Sciatic nerve (tissue), 2 donors: ENCODE measurements at regions not wholly inside any gene's neighbourhood (a gene's known extent, or its start where the extent isn't known, plus 50 kb on each side); places are given as distances from the start of the nearest gene placed in this dataset.
"Not testable (repeated sequence)": the region's sequence is repeated elsewhere in the genome, so short reads cannot be mapped to it uniquely, and the experiment has no call there.

Experiments used
- ATAC-seq: fragments of 200-7000 bp; cut with Tn5 transposase; one replicate; pipeline ENCODE4 v1.9.1; 2020; ENCODE audit warnings: mild to moderate bottlenecking, moderate library complexity
- DNase-seq: peaks from one replicate; pipeline ENCODE4 v3.0.0-alpha.2; 2020; ENCODE audit warnings: low spot score
- intact Hi-C: fragments of 100-400 bp; cut with DNase I; formaldehyde crosslinking; loops from one replicate; pipeline ENCODE4 v1.14.2; 2022
- donor health status: DM: no; HTN: no; CAD: no.
- donor health status: DM: no; HTN: no; CAD: no.

DNA sequence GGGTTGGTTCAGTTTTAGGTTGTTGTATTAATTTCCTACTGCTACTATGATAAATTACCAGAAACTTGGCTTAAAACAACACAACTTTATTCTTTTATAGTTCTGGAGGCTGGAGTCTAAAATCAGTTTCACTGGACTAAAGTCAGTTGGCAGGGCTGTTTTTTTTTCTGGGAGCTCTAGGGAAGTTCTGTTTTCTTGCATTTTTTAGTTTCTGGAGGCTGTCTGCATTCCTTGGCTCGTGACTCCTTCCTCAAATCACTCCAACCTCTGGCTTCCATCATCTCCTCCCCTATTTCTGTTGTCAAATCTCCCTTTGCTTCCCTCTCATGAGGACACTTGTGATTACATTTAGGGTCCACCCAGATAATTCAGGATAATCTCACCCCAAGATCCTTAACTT, 51.3 kb upstream of the SUB1 start:
- no peak for ATAC-seq
- no peak for DNase-seq
- intact Hi-C loops = no loop called here

DNA sequence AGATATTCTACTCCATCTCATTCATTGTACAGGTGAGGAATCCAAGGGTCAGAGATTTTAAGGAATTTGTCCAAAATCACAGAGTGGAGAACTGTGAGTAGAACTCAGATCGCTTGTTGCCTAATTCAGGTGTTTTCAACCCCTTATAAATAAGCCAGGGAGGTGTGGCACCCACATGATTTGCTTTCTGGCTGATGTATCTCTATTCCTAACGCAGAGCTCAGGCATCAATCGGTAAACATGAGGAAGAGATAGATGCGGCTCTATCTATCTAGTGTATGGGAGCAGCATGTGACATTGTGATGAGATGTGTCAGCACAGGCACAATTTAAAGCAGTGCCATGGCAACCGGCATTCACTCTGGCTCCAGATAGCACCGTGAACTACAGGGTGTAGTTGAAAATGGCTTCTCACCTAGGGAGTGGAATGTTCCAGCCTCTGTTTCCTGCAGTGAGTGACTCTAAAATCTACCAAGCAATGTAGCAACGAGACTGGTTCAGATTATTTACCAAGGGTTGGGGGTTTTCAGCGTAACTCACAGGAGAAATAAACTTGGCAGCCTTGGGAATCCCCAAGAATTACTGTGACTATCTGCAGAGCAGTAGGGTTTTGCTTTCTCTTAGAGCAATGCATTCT, 53.4 kb upstream of the SUB1 start:
- ATAC-seq = peak; percentile 51
- intact Hi-C loops = no loop called here
- no peak for DNase-seq

DNA sequence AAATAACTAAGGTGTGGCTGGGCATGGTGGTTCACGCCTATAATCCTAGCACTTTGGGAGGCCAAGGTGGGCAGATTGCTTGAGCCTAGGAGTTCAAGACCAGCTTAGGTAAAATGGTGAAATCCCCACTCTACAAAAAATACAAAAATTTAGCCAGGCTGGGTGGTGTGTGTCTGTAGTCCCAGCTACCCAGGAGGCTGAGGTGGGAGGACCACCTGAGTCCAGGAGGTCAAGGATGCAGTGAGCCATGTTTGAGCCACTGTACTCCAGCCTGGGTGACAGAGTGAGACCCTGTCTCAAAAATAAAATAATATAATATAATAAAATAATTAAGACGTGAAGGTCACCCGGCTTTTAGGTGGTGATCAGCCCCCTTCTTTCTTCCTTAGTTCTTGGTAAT, 58.0 kb upstream of the SUB1 start:
- DNase-seq, intact Hi-C loops, ATAC-seq: not testable (repeated sequence)

DNA sequence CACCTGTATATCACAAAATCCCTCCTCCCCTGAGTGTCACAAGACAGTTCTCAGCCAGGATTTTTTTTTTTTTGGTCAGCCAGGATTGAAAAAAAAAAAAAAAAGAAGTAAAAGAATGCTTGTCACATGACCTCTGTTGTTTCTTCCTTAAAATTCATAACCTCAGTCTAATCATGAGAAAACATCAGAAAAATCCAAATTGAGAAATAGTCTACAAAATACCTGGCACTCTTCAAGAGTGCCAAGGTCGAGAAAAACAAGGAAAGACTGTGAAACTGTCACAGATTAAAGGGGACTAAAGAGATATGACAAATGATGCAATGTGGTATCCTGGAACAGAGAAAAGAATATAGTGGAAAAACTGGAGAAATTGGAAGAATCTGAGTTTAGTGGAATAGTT, 58.5 kb upstream of the SUB1 start:
- DNase-seq (no peak), ATAC-seq (no peak)
- intact Hi-C loops = no loop called here

DNA sequence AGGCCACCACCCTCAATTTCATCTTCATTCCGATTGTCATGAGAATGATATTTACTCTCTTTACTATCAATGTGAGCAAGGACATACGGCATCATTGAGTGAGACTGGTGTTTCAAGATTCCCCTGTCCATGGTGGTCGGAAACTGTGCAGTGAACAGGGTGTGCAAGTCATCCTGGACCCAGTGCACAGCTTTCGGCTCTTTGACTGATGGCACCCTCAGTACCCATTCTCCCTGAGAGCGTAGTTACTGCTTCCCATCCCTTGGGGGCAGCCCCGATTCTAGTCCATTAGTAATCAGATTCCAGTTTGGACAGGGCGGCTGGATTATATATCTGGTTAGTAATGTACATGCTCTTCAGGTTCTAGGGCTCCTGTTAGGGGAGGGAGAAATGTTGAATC, 61.7 kb upstream of the SUB1 start:
- DNase-seq (no peak), ATAC-seq (no peak)
- intact Hi-C loops = no loop called here

DNA sequence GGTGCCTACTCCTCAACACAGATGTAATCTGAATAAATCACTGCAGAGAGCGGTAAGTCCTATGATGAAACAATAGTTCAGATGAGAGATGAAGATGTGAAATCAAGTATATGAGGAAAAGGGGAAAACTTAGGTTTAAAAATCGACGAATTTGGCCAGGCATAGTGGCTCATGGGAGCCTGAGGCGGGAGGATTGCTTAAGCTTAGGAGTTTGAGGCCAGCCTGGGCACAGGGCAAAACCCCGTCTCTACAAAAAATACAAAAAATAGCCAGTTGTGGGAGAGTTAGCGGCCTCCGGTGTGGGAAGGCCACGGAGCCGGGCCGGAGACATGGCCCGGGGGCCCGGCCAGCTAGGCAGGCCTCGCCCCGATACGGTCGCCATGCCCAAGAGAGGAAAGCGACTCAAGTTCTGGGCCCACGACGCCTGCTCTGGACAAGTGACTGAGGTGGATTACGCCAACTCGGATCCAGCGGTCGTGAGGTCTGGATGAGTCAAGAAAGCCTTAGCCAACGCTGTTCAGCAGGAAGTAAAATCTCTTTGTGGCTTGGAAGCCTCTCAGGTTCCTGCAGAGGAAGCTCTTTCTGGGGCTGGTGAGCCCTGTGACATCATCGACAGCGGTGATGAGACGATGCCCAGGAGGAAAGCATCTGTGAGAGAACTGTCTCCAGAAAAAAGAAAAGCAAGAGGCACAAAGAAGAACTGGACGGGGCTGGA, 62.8 kb upstream of the SUB1 start:
- DNase-seq (no peak), ATAC-seq (peak; percentile 88)

DNA sequence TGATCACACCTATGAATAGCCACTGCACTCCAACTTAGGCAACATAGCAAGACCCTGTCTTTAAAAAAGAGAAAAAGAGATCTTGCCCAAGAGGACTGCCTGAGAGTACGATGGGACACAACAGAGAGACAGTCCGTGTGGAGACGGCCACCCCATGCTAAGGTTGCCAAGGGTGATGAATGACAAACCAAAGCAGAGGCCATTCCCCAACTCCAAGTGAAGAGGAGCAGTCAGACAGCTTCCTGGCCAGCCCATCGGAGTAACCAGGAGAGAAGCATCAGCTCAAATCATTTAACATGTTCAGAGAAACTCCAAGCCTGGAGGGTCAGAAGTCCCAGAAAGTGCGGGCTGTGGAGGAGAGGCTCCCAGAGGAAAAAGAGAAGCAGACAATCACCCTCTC, 63.9 kb upstream of the SUB1 start:
- intact Hi-C loops = no loop called here
- DNase-seq (no peak), ATAC-seq (no peak)

More for the DNA sequence above, 62.8 kb upstream of the SUB1 start:
- intact Hi-C loops = no loop called here

DNA sequence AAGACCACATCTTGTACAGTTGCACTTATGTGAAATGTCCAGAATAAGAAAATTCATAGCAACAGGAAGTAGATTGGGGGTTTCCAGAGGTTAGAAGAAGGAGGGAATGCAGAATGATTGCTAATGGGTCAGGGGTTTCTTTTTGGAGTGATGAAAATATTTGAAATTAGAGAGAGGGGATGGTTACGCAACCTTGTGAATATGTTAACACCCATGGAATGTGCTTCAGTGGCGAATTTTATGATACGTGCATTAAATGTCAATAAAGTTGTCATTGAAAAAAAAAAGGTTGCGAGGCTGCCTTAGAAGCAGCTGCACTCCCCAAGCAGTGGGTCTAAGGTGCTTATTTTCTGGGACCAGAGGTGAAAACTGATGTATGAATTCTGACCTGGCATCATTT, 64.4 kb upstream of the SUB1 start:
- DNase-seq (no peak), ATAC-seq (no peak)
- intact Hi-C loops = no loop called here

DNA sequence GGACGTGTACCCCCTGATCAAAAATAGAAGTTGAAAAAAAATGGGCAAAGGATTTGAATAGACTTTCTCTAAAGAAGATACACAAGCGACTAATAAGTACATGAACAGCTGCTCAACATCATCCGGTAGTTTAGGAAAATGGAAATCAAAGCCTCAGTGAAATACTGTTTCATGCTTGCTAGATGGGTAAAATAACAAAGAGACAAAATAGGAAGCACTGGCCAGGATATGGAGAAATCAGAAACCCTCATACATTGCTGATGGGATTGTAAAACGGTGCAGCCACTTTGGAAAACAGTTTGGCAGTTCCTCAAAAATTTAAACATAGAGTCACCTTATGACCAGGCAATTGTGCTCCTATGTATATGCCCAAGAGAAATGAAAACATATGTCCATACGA, 65.0 kb upstream of the SUB1 start:
- intact Hi-C loops = no loop called here
- ATAC-seq (no peak), DNase-seq (no peak)

DNA sequence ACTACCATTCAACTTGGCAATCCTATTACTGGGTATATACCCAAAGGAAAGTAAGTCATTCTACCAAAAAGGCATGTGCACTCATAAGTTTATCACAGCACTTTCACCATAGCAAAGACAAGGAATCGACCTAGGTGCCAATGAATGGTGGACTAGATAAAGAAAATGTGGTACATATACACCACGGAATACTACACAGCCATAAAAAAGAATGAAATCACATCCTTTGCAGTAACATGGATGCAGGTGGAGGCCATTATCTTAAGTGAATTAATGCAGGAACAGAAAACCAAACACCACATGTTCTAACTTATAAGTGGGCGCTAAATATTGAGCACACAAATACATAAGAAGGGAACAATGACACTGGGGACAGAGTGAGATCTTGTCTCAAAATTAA, 65.8 kb upstream of the SUB1 start:
- ATAC-seq = no peak

DNA sequence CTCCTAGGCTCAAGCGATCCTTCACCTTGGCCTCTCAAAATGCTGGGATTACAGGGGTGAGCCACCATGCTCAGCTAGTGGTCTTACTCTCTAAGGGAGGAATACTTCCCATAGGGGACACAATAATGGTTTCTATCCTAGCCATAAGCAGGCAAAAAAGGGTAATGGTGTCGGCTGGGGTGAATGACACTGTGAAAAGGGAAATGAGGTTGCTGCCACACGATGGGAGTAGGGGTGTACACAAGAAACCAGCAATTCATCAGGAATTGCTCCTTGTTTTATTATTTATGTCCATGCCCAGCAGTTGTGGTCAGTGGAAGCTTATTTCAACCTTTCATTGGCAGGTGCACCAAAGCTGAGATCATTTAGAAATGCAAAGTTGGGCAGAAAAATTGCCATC, 70.3 kb upstream of the ZFR start:
- intact Hi-C loops = no loop called here
- ATAC-seq = no peak

More for the DNA sequence above, 65.8 kb upstream of the SUB1 start:
- intact Hi-C loops = no loop called here
- DNase-seq = no peak

DNA sequence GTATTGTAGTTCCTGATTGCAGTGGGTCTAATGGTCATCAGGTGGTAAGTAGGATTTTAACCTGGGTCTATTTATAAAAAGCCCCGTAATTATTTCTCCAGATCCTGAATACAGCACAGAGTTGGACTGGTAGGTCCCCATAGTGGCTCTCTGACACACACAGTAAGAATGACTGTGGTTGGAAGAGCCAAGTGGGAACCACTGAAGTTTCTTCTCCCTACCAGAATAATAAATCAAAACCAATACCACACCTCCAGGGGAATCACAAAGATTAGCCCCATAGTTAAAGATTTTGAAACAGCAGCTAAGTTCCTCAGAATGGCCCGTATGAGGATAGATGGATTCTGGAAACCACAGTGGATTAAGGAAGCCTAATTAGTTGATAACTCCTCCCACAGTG, 68.4 kb upstream of the ZFR start:
- DNase-seq (no peak), ATAC-seq (no peak)
- intact Hi-C loops = no loop called here

More for the DNA sequence above, 70.3 kb upstream of the ZFR start:
- DNase-seq = no peak

DNA sequence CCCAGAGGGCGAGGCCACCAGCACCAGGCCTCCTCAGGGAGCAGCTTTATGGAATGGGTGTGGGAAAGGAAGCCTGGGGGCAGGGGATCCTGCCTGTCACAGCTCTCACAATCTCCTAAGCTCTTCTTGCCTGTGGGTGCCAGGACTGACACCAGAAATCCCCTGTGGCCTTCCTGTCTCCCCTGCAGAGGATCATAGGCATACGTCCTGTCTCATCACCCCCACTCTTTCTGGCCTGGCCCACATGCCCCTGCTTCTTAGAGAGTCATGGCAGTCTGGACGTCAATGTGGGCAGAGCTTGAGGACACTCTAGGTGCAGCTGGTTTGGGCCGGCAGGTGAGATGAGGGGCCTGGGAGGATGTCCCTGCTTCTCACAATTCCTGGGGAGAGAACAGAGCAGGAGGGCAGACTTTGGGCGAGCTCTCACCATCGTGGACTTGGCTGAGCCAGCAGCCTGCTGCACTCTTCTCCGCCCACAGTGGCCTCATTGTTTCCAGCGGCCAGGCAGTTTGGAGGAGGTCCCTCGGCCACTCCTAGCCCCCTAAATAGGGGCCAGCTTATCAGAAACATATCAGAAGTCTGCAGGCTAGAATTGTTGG, 67.3 kb upstream of the ZFR start:
- DNase-seq = no peak
- intact Hi-C loops = no loop called here
- ATAC-seq = no peak

DNA sequence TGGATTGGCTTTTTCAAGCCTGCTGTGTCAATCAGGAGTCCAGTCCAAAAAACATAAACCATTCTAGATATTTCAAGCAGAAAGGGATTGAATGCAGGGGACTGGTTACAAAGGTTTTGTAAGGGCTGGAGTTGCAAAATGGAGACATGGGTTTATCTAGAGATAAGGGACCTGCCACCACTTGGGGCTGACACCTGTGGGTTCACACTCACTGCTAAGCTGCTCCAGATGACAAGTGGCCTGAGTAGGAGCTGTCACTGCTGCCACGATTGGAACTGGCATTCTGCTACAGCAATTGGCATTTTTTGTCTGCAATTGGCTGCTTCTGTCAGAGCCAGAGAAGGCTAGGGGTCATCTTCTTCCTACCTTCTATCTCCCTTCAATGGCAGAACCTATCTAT, 66.3 kb upstream of the ZFR start:
- intact Hi-C loops = no loop called here
- DNase-seq = no peak
- ATAC-seq = no peak

DNA sequence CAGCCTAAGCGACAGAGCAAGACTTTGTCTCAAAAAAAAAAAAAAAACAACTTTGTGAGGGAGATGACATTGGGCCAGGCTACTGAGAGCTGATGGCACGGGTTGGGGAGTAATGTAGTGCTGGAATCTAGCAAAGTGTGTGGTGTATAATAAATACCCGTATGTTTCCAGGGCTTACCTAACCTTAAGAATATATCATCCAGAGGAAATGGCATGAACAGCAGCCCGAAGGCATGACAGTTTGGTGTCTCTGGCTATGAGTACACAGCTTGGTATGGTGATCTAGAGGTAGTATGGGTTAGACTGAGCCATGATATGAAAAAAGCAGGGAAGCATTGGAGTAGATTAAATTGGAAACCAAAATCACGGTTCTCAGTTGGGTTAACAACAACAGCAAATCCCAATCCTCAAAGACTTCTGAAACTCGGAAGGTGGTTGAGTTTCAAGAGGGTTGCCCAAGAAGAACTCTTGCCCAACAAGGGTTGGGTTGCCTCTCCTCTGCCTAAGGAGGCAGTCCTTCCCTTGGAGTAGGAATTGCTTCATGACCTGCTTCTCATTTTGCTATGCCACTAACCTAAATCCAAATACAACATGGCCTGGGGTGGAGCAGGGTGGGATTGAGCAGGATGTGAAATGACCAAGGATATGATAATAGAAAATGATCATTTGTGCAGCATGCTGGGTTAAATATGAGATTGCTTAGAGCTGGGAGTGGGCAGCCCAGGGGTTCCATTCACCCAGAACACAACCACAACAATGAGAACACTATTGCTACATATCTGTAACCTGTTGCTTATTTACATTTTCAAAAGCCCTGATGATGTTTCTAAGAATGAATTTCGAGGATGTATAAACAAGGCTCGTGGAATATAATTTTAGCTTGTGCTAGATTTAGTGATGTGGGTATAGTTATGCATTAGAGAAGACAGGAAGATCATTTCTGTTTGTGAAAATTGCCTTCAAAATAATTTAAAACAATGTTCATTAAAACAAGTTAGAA, 64.6 kb upstream of the ZFR start:
- ATAC-seq (no peak), DNase-seq (no peak)
- intact Hi-C loops = no loop called here

DNA sequence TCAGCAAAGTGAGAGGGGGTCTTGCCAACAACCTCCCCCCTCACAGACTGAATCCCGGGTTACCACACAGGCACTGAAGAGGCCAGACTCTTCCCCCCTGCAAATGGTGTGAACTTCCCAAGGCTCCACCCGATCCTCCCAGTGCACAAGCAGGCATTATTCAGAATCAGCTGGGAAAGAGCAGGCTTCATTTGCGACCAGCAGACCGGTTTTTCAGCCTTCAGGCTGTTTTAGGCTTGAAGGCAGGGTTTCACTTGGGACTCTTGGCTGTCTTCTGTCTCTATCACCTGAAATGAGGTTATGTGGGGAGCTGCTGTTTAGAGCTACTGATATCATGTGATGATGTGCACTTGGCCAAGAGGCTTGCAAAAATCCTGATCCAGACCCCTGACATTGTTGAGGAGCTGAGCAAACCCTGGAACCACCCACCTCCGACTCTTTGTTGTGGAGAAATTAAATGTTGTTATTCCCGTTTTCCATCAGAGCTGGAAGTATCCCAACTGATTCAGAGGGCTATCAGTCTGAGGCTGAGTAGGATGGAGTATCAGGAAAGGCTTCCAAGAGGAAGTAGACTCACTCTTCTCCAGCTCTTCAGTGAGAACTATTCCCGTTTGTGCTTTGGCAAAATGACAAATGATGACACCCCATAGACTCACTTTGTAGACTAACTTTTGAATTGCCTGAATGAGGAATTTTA, 63.3 kb upstream of the ZFR start:
- DNase-seq (no peak), ATAC-seq (peak; percentile 42)
- intact Hi-C loops = no loop called here

DNA sequence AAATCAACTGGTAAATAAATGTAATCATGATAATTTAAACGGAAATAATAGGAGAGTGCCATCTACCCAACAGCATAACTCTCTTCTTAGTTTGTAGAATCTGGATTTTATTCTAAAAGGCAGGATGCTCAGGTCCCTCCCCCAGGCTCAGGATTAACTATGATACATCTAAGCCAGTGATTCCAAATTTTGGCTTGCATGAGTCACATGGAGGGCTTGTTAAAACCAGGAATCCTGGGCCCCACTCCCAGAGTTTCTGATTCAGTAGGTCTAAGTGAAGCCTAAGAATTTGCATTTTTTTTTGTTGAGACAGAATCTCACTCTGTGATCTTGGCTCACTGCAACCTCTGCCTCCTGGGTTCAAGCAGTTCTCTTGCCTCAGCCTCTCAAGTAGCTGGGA, 62.3 kb upstream of the ZFR start:
- intact Hi-C loops = no loop called here
- DNase-seq (no peak), ATAC-seq (no peak)

DNA sequence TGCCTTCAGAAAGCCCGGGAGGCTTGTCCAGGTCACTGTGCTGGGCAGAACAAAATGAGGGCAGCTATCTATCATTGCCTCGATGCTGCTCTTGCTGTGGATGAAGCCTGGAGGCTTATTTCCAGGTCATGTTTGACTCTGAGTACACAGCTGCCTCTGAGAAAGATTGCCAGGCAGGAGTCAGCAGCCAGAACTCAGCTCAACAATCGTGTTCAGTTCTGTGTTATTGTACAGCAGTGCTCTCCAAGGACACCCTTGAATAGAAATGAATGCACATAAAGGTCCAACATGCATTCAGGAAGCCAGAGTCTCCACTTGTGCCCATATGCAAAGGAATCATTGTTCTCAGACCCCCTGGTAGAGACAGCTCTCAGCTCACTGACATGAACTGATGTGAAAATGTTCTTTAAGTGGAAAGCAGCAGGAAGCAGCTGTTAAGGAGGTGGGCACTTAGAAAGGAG, 61.7 kb upstream of the ZFR start:
- intact Hi-C loops = no loop called here
- ATAC-seq (peak; percentile 41), DNase-seq (no peak)

DNA sequence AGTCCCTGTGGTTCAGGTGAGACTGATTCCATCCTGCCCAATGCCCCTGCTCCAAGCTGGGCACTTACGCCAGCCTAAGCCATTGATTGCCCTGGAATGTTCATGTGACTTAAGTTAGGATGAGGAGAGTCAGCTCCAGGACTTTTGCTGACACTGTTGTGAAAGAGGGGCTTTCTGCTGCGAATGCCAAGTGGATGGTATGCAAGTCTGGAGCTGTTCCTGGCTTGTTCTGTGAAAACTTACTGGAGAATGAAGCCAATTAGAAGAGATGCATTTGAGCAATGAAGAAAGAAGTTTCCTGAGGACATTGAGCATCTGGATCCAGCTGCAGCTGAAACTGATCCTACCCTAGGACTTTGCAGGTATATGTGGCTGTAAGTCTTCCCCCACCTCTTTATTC, 61.2 kb upstream of the ZFR start:
- intact Hi-C loops = no loop called here
- DNase-seq (no peak), ATAC-seq (peak; percentile 40)
